ENCODE measurements at regions not wholly inside any gene's neighbourhood (a gene's known extent, or its start where the extent isn't known, plus 50 kb on each side); places are given as distances from the start of the nearest gene placed in this dataset.
"Not testable (repeated sequence)": the region's sequence is repeated elsewhere in the genome, so short reads cannot be mapped to it uniquely, and the experiment has no call there.

DNA sequence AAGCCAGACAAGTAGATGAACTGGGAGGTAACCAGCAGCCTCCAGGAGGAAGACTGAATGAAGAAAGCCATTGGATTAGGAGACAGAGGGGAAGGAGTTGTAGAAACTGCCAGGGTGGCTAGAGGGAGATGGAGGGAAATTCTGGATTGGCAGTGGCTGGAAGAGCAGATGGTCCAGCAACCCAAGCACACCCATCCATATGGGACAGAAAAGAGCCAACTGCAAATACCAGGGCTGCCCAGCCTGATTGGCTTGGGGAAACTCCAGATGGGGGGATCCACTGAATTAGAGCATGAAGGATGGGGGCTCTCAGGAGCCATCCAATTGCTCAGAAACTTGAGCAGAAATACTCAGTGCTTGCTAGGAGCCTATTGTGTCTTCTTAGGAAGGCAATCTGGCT lies 173.5 kb upstream of the EPB41L3 start:
- no peak for DNase-seq

DNA sequence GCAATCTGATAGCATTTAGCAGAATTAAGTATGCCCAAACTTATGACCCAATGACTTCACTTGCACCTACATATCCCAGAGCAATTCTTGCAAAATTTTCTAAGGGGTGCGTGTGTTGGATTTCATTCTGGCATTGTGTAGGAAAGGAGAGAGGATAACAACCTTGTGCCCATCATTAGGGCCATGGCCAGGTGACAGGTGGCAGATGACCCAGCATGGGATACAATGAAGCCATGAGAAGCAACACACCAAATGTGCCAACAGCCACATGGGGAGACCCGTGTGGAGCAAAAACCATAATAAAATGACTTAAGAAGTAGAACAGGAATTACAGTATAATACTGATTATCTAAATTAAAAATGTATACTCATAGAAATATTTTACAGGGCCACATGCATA lies 166.9 kb upstream of the EPB41L3 start:
- no peak for DNase-seq

DNA sequence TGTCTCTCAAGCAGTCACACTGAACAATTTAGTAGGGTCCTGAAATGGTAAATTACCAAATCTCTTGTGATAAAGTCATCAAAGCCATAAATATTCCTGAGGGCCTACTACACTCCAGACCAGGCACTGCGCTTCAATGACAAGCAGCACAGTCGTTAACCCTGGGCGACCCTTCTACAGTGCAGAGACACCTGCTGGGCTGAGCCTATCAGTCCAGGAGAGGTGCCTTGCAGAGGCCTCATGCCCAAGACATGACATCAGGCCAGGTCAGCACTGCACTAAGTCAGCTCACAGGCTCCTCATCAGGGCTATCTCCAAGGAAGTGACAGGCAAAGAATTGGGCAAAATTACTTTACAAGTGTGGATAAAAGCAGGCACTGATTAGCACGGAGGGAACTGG lies 166.4 kb upstream of the EPB41L3 start:
- DNase-seq, result no peak

DNA sequence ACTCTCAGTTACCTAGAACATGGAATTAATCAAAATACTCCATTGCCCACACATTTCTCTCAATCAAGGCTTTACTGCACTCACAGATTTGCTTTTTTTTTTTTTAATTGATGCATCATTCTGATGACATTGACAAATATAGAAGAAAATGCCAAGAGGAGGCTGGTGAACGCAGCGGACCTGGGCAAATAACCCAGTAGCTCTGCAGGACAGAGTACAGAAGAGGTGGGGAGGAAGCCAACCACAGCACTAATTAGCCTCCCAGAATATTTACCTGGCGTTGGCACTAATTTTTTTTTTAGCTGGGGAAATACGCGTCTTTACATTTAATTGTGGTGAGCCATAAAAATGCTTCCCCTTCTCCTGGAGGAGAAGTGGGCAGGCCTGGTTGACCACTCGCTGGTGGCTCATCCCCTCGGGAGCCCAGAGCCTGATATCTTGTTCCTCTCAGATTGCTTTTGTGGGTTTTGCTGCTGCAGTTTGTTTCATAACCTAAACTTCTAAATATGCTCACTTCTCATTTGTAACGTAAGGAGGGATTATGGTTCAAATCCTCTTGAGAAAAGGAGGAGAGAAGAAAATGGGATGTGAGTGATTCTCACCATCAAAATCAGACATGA lies 165.8 kb upstream of the EPB41L3 start:
- DNase-seq, result no peak

DNA sequence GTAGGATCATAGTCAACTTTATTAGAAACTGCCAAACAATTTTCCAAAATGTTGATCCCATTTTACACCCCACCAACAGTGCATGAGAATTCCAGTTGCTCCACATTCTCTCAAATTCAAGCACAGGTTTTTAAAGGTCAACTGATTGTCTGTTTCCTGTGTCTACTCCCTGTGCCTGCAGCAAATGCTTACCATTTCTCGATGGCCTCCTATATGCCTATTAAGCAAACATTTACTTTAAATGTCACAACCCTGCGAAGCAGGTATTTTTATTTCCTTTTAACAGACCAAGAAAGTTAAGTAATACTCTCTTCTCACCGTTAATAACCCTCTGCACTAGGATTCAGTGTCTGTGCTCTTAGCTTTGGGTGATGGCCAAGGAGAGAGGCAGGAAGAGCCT lies 163.8 kb upstream of the EPB41L3 start:
- DNase-seq, result no peak

DNA sequence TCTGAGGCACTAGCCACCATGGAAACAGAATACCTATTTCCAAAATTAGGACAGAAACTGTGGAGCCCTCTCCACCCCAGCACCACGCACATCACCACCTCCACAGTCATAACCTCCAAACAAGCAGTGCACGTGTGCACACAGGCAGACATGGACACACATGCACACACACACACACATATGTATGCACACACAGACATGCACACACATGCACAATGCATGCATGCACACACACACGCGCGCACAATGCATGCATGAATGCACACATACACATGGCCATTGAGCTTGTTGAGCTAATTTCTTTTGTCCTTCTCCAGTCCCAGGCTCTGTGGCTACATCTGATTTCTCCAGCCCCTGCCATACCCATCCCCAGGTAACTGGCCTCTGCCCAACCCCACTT lies 161.6 kb upstream of the EPB41L3 start:
- no peak for DNase-seq

DNA sequence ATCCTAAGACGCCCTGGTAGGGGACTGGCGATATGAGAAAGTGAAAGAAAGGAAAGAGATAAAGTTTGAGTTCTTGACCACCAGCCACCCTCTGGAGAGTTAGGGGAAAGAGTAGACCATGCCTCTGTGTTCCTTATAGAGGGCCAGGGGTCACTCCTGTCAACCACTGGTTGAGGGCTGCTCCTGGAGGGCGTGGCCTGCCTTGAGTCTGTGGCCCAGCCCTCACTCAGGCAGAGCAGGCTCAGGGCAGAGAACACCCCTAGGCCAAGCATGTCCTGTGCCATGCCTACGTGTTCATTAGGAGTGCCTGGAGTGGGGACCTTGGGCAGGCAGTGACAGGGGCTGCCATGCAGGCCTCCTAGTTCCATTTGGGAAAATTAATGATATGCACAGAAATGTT lies 161.1 kb upstream of the EPB41L3 start:
- no peak for DNase-seq

DNA sequence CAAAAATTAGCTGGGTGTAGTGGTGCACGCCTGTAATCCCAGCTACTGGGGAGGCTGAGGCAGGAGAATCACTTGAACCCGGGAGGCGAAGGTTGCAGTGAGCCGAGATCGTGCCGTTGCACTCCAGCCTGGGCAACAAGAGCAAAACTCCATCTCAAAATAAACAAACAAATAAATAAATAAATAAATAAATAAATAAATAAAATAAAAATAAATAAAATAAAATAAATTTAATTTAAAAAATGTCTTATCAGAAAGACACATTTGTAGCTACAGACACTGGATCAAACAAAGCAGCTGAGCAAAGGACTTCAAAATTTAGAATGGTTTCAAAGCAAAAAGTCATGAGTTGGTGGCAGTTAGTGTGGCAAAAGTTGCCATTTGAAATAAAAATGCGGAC lies 158.2 kb upstream of the EPB41L3 start:
- DNase-seq, result not testable (repeated sequence)

DNA sequence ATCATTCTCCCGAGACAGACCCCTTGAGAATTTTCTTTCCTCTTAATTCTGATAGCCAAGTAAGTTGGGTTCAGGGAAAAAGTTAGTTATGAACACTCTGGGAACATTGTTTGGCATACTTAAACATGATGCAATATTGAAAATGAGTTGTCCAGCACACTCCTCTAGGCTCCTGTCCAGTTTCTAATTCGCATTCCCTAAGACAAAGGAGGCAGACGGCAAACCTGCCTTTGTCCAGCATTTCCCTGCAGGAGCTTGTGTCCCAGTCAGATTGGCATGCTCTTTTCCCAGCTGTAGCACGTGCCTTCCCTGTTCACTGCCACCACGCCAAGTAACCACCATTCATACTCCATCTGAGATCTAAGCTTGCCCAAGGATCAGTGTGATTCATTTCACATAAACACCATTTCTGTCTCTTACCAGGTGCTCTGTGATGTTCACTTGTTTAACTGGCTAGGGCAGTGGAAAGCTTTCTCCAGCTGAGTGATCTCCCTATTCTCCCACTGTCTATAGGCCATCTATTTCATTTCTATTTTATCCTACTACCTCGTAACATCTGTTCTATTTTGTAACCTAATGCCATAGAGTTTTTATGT lies 150.0 kb upstream of the EPB41L3 start:
- DNase-seq, result no peak

DNA sequence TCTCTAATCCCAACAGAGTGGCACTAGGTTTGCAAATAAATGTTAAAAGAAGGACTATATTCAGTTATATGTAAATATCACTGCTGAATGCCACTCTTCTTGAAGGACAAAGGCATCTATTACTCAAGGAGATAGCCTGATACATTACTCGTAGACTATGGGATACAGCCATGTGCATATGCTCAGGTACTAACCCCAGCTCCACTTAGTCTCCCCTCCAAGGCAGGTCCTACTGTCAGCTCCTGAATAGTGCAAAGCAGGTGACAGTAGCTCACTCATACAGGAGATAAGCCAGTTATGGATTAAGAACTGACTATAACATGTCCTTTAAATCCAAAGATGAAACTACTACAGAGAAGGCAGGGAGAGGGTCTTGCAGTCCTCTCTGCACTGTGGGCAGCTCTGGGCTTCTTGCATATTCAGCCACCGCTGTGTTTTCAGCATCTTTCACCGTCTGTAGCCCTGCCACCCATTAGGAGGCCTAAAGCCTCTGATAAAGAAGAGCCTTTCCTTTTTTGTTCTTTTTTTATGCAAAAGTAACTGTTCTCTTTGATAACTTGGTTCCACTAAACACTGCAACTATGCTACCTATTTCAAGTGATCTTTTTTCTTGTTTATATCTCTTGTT lies 135.1 kb upstream of the EPB41L3 start:
- DNase-seq, result no peak

DNA sequence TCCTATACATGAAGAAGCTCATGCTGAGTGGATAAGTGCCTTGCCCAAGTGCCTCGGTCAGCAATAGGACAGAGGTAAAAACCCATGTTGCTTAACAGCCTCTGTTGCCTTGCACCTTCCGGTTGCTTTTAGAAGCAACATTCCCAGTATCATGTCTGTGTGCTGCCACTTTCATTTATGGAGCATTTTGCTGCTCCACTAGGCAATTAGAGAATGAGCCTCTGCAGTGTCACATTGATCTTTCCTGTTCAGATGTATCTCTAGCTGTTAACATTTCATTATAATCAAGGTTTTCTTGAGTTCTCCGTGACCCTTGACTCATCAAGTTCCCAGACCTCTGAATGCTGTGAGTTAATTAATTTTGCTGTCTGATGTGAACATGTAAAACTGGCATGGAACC lies 134.5 kb upstream of the EPB41L3 start:
- no peak for DNase-seq

DNA sequence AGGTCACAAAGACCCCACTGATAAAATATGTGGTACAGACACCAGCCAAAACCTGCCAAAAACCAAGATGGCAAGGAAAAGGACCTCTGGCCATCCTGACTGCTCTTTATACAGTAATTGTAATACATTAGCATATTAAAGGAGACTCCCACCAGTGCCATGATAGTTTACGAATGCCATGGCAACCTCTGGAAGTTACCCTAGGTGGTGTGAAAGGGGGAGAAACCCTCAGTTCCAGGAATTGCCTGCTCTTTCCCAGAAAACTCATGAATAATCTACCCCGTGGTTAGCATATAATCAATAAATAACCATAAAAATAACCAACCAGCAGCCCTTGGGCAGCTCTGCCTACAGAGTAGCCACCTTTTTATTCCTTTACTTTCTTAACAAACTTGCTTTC lies 129.8 kb upstream of the EPB41L3 start:
- DNase-seq, result no peak

DNA sequence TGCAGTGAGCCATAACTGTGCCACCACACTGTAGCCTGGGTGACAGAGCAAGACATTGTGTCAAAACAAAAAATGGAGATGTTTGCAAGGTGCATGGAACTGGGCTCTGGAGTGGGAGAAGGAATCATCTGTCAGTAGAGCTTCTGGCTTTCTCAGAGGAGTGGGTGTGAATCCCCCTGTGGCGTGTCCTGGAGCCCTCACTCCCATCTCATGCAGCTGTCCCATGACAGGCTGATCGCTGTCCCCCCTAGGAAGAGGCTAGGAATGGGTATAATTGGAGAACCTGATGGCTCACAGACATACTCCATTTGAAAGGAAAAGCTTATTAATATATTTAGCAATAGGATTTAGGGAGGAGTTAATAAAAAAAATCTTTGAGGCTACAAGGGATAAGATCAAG lies 125.8 kb upstream of the EPB41L3 start:
- DNase-seq, result no peak

DNA sequence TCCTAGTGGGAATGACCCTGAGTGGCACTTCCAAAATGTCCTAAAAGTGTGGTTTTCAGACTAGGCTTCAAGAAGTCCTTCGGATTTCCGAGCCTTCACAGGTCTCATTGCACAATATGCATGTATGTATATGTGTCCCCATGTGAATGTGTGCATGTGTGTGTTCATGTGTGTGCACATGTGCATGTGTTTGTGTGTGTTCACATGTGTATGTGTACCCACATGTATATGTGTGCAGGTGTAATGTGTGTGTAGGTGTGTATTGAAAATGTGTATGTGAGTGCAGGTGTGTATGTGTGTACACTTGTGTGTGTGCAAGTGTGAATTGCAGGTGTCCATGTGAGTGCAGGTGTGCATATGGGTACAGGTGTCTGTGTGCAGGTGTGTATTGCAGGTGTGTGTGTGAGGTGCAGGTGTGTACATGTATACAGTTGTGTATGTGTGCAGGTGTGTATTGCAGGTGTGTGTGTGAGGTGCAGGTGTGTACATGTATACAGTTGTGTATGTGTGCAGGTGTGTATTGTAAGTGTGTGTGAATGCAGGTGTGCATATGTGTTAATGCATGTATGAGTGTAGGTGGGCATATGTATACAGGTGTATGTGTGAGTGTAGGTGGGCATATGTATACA lies 124.4 kb upstream of the EPB41L3 start:
- DNase-seq, result no peak

DNA sequence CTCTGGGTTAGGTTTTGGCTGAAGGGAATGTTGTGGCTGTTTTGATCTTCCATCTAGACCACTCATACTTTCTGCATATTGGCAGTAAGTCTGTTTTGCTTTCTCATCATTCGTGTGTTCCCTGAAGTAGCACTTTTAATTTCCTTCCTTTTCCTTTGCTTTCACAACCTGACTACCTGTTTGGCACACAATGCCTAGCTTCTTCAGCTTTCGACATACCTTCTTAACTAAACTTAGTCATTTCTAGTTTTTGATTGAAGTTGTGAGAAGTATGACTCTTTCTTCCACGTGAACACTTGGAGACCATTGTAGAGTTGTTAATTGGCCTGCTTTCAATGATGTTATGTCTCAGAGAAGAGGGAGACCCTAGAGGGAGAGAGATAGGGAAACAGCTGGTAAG lies 123.6 kb upstream of the EPB41L3 start:
- no peak for DNase-seq

DNA sequence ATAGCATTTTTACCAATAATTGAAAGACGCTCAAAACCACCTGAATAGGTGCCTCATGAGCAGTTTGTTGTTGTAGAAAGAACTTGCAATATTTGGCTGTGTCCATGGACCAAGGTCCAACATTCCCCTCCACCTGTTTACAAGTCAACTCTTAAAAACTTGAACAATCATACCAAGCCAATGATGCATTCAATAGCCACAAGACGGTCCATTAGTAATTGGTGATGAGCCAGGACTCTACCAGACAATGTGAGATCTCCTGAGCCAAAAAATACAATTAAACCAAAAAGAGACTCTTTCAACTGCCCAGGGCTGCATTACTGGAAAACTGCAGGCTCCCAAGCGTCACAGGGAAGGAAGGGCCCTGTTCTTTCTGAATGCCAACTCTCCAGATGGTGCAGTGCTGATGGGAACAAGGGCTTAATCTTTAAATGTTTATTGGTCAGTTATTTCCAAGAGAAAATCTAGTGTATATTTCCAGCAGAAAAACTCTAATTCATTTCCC lies 118.8 kb upstream of the EPB41L3 start:
- no peak for DNase-seq

DNA sequence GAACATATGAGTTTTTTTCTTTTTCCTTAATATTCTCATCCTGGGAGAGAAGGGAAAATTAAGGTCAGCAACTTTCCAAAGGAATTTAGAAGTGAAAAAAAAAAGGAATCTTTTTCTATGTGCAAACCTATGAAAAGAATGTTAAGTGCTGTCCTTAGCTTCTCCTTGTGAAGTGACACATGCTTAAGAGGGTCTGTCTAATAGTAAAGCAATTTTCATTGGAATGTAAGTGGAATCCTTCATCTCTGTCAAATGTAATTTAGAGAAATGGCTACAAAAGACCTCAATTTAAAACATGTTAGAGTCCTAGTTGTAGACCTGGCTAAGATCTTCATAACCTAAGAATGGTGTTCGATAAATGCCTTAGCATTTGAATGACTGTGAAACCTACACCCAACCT lies 117.4 kb upstream of the EPB41L3 start:
- DNase-seq, result no peak

DNA sequence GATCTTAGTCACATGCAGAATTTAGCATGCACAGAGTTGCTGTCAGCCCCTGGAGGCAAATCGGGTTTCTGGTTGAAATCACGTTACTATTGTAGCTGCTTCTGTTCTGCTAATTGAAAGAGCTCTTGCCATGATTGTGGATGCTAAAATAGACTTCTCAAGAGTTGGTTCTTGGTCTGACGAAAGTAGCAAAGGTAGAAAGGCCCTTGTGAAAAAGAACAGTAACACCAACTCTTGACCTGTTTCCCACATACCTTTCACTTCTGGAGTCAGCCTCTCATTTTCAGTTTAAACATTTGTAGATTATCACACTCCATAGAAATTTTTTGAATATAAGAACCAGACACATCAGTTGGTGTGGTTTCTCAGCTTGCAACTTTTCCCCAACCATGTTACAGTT lies 110.0 kb upstream of the EPB41L3 start:
- DNase-seq, result no peak

DNA sequence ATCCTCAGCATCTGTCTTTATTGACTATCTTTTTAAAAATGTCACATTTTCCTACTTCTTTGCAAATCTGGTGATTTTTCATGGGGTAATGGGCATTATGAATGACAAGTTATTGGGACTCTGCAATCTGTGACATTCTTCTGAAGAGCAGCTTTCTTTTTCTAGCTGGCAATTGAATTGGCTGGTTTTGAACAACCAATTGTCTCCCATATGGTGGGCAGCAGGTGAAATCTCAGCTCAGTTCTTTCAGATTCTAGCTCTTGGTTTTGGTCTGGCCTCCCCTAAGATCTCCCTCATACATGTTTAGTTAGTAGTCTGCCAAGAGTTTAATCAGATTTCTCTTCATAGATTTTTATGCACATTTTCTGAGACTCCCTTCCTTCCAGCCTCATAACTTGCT lies 107.9 kb upstream of the EPB41L3 start:
- DNase-seq, result no peak

DNA sequence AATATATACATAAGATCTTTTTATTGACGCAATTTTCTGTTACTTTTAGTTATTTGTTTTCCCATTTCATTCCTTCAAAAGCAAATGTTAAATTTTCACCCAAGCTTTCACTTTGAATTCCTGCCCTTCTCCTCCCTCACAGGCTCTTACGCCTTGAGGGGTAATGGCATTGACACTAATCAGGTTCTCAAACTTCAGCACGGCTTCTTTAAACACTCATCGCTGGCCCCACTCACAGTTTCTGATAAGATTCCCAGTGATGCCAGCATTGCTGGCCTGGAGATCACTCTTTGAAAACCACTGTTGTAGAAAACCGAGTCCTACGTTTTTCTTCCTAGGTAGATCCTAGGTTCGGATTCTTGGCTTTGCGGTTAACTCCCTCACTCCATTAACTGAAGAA lies 105.6 kb upstream of the EPB41L3 start:
- DNase-seq, result no peak

DNA sequence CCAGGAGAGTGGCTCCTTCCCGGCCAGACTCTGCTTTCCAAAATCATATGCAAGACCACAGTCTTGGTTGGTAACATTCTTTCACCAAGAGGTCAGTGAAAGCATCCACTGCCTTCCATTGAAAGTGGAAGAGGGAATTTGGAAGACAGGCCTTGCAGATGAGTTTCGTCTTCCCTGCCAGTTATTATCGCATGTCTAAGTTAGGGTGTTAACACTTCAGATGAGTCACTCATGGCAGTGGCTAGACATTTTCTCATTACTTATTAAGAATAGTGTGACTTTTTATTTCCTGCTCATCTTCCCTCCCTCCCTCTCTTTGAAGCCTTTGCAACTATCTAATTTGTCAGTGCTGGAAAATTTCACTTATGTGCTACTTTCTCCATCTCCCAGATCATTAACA lies 102.9 kb upstream of the EPB41L3 start:
- no peak for DNase-seq

DNA sequence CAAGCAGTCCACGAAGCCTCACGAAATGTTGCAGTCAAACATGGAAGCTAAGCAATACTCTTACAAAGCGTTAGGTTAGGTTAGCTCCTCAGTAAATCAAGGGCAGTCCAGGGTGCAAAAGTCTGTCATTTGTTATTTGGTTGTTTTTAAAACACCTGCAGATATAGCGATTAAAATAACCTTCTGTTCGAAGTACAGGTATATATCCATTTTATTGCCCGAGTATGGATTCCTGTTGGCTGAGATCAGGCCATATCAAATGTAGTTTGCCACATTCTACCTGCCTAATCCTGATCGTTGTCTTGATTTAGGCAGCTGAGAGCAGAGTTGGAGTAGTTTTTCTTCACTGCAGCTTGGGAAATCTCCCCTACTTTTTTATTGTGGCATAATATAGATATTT lies 99.5 kb upstream of the EPB41L3 start:
- no peak for DNase-seq

DNA sequence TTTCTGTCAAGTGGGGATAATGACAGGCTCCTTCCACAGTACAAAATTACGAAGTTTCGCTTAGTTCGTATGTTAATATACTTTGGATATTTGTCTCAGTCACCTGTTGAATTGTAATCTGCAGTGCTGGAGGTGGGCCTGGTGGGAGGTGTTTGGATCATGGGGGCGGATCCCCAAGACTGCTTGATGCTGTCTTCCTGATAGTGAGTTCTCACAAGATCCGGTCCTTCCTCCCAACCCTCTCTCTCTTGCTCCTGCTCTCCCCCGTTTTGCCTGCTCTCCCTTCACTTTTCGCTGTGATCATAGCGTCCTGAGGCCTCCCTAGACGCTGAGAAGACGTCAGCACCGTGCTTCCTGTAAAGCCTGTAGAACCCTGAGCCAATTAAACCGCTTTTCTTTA lies 97.1 kb upstream of the EPB41L3 start:
- DNase-seq, result no peak

DNA sequence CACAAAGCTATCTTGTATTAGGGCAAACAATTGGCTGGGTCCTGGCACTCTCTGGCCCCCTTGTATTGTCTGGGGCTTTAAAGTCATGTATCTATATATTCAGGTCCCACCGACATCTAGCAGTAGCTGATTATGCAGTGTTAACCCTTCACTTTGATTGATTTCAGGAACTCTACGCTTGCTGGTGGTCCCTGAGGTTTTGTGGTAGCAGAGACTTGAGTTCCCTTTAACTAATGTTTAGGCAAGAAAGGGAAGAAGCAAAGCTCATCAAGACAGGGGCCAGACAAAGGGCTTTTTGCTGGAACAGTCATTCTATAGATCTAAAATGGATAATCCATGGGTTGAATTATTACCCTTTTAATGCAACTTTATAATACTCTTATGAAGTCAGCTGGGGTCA lies 95.3 kb upstream of the EPB41L3 start:
- no peak for DNase-seq

Measured in NCI-H226 (cell line).